Embryonic facial prominence (tissue), 1 donor: ENCODE measurements at regions not wholly inside any gene's neighbourhood (a gene's known extent, or its start where the extent isn't known, plus 50 kb on each side); places are given as distances from the start of the nearest gene placed in this dataset.

Source experiments
- DNase-seq: peaks from one replicate; pipeline ENCODE4 v3.0.0-alpha.2; 2016; ENCODE audit errors: extremely low spot score

DNA sequence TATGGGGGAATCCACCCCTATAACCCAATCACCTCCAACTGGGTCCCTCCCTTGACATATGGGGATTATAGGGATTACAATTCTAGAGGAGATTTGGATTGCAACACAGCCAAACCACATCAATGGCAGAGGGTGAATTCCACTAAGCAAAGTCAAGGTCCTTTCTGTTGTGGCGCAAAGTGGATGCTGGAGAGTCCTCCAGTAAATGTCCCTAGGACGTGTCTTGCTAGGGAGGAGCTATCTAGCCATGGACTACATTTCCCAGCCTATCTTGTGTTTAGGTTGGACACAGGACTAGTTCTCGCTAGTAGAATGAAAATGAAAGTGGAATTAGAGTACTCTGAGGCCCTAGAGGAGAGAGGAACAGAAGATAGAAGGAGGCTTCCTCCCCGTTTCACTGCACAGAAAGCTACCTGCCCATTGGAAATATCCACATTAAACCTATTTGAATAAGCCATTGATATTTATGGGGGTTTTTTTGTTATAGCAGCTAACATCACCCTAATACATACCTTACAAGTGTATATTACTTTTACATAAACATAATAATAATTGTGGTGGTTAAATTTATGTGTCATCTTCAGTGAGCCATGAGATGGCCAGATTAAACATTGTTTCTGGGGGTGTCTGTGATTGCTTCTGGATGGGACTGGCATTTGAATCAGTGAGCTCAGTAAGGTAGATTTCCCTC lies 56.7 kb upstream of the ERCC4 start:
- DNase-seq, result no peak

DNA sequence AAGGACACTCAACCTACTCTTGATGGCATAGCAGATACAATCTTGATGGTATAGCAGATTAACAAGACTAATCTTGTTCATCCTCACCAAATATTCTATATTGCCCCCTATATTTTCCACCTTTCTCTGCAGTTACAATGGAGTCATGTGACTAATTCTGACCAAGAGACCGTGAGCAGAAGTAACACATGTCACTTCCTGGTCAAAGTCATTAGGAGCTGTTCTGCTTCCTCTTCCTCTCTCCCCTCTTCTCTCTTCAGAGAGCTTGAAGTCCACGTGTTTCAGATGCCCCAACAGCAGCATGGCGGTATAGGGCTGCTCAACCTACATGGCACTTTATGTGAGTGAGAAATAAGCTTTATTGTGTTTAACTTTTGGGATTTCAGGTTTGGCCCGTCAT lies 55.3 kb upstream of the ERCC4 start:
- DNase-seq, result no peak

GRCh38 chr16:13866073-13866472 lies 53.9 kb upstream of the ERCC4 start:
- no peak for DNase-seq
